Prostate gland (tissue), 2 donors: ENCODE measurements at regions not wholly inside any gene's neighbourhood (a gene's known extent, or its start where the extent isn't known, plus 50 kb on each side); places are given as distances from the start of the nearest gene placed in this dataset.

ENCODE experiments used
- DNase-seq: peaks from one replicate; pipeline ENCODE4 v3.0.0-alpha.2; 2019; ENCODE audit warnings: low spot score
- H3K27ac ChIP-seq, 2 donors: fragments of 200-600 bp; sonication (generic); 2 replicates each; pipeline ENCODE4 v1.5.1; 2017 to 2019
- H3K27me3 ChIP-seq: fragments of 200-600 bp; sonication (generic); replicated peaks from 2 replicates; pipeline ENCODE4 v1.5.1; 2019; ENCODE audit not compliant: insufficient read depth
- H3K36me3 ChIP-seq, 2 donors: fragments of 200-600 bp; sonication (generic); 1 replicate in 1 of 2; 2 replicates in 1 of 2; pipeline versions ENCODE4 v1.5.1 to v1.8.1; 2017 to 2019
- H3K4me1 ChIP-seq: fragments of 200-600 bp; sonication (generic); replicated peaks from 2 replicates; pipeline ENCODE4 v1.5.1; 2019
- H3K4me3 ChIP-seq, 2 donors: fragments of 200-600 bp; sonication (generic); 2 replicates each; pipeline ENCODE4 v1.5.1; 2017 to 2019
- H3K9me3 ChIP-seq: fragments of 200-600 bp; sonication (generic); 2 replicates; pipeline ENCODE4 v1.5.1; 2017
- CTCF ChIP-seq, 4 experiments: fragments of 200-600 bp in 2 of 4; fragments of 450-650 bp in 2 of 4; sonication (generic) in 2 of 4; IDR thresholded peaks; 1 replicate in 3 of 4; 2 replicates in 1 of 4; pipeline ENCODE4 v1.5.1; 2016 to 2019; ENCODE audit warnings: antibody characterized with exemption in 4 of 4, mild to moderate bottlenecking in 2 of 4, moderate library complexity in 2 of 4
- POLR2A ChIP-seq: fragments of 450-650 bp; IDR thresholded peaks from one replicate; pipeline ENCODE4 v1.6.1; 2016; ENCODE audit warnings: antibody characterized with exemption, mild to moderate bottlenecking
- POLR2AphosphoS5 ChIP-seq: sonication (generic); formaldehyde crosslinking; IDR thresholded peaks from one replicate; pipeline ENCODE4 v1.6.1; 2017; ENCODE audit warnings: antibody characterized with exemption
- WGBS: methylation state at CpG from one replicate; pipeline ENCODE4 v1.1.5; 2018; 5-methylcytosine and 5-hydroxymethylcytosine counted together
- intact Hi-C: fragments of 100-400 bp; cut with DNase I; formaldehyde crosslinking; loops from one replicate; pipeline ENCODE4 v1.14.2; 2022

GRCh38 chr13:97629601-97630272, 195.8 kb downstream of the RAP2A start:
- 46% methylated on average over 6 of the region's 6 CpGs for WGBS
- no peaks in the 10 kb centered on the region for H3K27me3 ChIP-seq
- intact Hi-C loops = no loop called here
- TF ChIP-seq CTCF (IDR thresholded peaks at IDR 0.05) = no peak
- TF ChIP-seq POLR2AphosphoS5 = no peak
- no peak for TF ChIP-seq POLR2A
- no peak overlapping the region for H3K27ac ChIP-seq
- no peaks in the 10 kb centered on the region for H3K4me1 ChIP-seq
- no peaks in the 10 kb centered on the region for H3K9me3 ChIP-seq
- H3K36me3 ChIP-seq = no peaks in the 10 kb centered on the region
- H3K4me3 ChIP-seq = no peak overlapping the region
- DNase-seq = no peak

DNA sequence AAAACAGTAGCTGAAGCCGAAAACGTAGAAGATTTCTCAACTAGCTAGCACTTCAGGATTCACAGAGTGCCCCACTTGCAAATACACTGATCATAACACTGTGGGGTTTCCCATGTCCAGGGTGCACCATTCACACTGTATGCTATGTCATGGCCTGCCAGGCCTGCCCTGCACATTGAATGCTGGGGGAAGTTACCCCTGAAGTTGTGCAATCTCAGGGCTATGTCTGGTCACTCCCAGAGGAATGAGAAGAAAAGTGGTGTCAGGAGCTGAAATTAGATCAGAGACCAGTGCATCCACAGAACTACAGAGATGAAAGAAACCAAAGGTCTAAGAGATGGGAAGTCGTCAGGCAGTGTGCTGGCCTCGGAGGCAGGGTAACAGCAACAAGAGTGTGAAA, 196.8 kb downstream of the RAP2A start:
- no peaks in the 10 kb centered on the region for H3K27me3 ChIP-seq
- H3K4me3 ChIP-seq = no peak overlapping the region
- H3K4me1 ChIP-seq = no peaks in the 10 kb centered on the region
- DNase-seq = no peak
- H3K36me3 ChIP-seq = no peaks in the 10 kb centered on the region
- intact Hi-C loops = no loop called here
- no peaks in the 10 kb centered on the region for H3K9me3 ChIP-seq
- 81% methylated on average over 4 of the region's 4 CpGs for WGBS
- no peak for TF ChIP-seq POLR2A
- TF ChIP-seq POLR2AphosphoS5 = no peak
- no peak for TF ChIP-seq CTCF (IDR thresholded peaks at IDR 0.05)
- no peak overlapping the region for H3K27ac ChIP-seq

DNA sequence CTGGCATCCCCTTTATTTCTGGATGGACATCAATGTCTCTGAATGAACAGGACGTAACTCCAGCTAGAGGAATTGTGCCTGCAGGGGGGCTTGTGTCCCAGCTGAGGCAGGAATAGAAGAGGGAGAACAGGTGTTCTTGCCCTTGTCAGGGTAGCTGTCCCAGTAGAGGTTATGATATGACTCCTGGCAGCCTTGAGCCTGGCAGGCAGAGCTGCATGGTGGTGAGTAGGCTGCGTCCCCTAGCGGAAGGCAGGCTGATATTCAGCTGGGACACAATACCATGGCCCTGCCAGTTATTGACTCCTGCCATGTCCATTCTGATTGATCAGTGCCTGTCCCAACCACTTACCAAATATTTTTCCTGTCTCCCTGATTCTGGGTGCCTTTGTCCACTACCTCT, 197.2 kb downstream of the RAP2A start:
- no peaks in the 10 kb centered on the region for H3K9me3 ChIP-seq
- WGBS = 71% methylated on average over 3 of the region's 3 CpGs
- no peak overlapping the region for H3K27ac ChIP-seq
- no peaks in the 10 kb centered on the region for H3K27me3 ChIP-seq
- intact Hi-C loops = no loop called here
- TF ChIP-seq CTCF (IDR thresholded peaks at IDR 0.05) (no peak), POLR2AphosphoS5 (no peak), POLR2A (no peak)
- H3K4me1 ChIP-seq = no peaks in the 10 kb centered on the region
- no peak overlapping the region for H3K4me3 ChIP-seq
- no peak for DNase-seq
- no peaks in the 10 kb centered on the region for H3K36me3 ChIP-seq

DNA sequence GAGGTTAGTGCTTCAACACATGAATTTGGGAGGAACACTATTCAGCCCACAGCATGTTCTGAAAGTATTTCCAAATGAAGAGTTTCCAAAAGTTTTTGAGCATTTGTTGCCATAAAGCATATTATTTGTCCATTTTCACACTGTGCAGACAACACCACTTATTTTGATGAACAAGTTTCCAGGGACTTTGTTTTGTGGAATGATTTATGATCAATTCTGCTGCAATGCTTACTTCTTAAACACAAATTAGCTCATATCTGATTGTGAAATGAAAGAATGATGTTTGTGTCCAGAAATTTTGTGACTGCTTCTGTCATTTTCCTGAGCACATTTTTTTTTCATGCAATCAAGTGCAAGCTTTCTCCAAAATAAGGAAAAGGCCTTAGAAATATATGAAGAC, 205.3 kb downstream of the RAP2A start:
- no peak for TF ChIP-seq CTCF (IDR thresholded peaks at IDR 0.05)
- TF ChIP-seq POLR2AphosphoS5 = no peak
- TF ChIP-seq POLR2A = no peak
- no peak for DNase-seq
- Histone ChIP-seq H3K4me3 (no peak overlapping the region), H3K9me3 (no peaks in the 10 kb centered on the region), H3K27ac (no peak overlapping the region), H3K4me1 (no peaks in the 10 kb centered on the region), H3K27me3 (no peaks in the 10 kb centered on the region), H3K36me3 (no peaks in the 10 kb centered on the region)
- intact Hi-C loops = no loop called here

- Histone ChIP-seq H3K36me3 (no peaks in the 10 kb centered on the region), H3K4me3 (no peak overlapping the region), H3K9me3 (no peaks in the 10 kb centered on the region), H3K27ac (no peak overlapping the region), H3K4me1 (no peaks in the 10 kb centered on the region), H3K27me3 (no peaks in the 10 kb centered on the region)
- DNase-seq = no peak
- TF ChIP-seq POLR2AphosphoS5 (no peak), CTCF (IDR thresholded peaks at IDR 0.05) (no peak), POLR2A (no peak)
- intact Hi-C loops = no loop called here
- WGBS = 81% methylated on average over 2 of the region's 2 CpGs
Measured at GRCh38 chr13:97640268-97640667, 206.3 kb downstream of the RAP2A start.
